ENCODE measurements at regions not wholly inside any gene's neighbourhood (a gene's known extent, or its start where the extent isn't known, plus 50 kb on each side); places are given as distances from the start of the nearest gene placed in this dataset.

DNA sequence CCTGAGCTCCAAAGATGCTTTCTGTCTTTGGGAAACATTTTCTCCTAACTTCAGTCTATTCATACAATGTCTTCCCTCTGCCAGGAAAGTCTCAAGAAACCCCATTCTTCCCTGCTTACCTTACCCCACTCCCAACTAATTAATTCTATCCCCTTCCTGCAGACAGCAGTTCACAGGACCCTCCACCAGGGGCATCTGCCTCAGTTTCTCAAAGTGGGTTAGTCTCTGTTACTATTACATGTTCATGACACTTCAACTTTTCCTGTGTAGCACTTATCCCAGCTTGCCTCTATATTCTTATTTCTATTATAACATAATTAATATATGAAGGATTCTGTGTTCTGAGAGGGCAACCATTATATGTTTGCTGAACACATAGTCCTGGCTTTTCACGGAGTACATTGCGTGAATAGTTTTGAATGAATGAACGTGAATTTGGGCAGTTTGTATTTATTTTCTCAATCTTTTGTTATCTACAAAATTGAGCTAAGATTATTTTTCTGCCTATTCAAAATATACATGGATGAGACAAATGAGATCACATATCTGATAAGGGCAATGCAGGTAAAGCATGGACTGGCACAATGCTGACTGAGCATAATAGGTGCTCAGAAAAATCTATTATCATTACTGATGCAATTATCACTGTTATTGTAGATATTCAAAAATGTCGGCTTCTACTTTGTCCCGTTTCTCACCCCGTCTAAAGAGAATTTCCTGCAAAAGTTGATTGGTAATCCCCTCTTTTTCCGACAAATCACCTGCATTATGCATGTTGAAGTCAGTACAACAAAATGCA is 341.1 kb downstream of the BRINP1 start:
- no peak for ATAC-seq (ENCODE audit: low FRiP score)
- TF ChIP-seq, protein P1, sequence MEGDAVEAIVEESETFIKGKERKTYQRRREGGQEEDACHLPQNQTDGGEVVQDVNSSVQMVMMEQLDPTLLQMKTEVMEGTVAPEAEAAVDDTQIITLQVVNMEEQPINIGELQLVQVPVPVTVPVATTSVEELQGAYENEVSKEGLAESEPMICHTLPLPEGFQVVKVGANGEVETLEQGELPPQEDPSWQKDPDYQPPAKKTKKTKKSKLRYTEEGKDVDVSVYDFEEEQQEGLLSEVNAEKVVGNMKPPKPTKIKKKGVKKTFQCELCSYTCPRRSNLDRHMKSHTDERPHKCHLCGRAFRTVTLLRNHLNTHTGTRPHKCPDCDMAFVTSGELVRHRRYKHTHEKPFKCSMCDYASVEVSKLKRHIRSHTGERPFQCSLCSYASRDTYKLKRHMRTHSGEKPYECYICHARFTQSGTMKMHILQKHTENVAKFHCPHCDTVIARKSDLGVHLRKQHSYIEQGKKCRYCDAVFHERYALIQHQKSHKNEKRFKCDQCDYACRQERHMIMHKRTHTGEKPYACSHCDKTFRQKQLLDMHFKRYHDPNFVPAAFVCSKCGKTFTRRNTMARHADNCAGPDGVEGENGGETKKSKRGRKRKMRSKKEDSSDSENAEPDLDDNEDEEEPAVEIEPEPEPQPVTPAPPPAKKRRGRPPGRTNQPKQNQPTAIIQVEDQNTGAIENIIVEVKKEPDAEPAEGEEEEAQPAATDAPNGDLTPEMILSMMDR (IDR thresholded peaks at IDR 0.05) = no peak
- DNase-seq (ENCODE audit: low spot score) = no peak

DNA sequence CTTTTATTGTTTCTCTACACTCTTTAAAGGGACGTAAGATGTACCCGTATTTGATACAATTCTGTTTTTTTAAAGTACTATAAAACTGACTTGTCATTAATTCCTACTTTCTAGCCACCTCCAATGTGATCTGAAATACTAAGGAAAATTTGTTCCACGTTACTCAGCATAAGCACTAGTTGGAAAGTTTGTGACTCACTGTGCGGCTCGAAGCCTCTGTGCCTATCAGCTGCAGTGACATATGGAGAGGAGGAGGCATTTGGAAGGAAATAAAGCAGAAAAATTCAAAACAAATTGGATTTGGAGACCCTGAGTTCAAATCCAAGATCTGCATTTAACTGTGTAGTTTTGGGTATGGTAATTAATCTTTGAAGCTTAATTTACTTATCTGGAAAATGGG is 339.3 kb downstream of the BRINP1 start:
- TF ChIP-seq, protein P1 (IDR thresholded peaks at IDR 0.05) = no peak
- no peak for ATAC-seq (ENCODE audit: low FRiP score)
- DNase-seq (ENCODE audit: low spot score) = no peak

GRCh38 chr9:119033596-119033995 is 335.6 kb downstream of the BRINP1 start:
- TF ChIP-seq, protein P1 (IDR thresholded peaks at IDR 0.05) = no peak
- ATAC-seq (ENCODE audit: low FRiP score) (no peak), DNase-seq (ENCODE audit: low spot score) (no peak)

DNA sequence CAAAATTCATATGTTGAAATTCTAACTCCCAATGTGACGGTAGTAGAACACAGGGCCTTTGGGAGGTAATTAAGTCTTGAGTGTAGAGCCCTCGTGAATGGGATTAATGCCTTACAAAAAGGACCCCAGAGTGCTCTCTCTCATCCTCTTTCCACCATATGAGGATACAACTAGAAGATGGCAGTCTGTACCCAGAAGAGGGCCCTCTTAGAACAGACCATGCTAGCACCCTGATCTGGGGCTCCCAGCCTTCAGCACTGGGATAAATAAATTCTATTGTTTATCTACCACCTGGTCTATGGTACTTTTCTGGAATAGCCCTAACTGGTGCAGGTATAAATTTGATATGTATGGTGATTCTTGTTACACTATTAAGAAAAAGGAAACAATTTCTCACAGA is 332.3 kb downstream of the BRINP1 start:
- DNase-seq (ENCODE audit: low spot score) = no peak
- TF ChIP-seq, protein P1 (IDR thresholded peaks at IDR 0.05) = no peak
- no peak for ATAC-seq (ENCODE audit: low FRiP score)

- no peak for DNase-seq (ENCODE audit: low spot score)
- no peak for ATAC-seq (ENCODE audit: low FRiP score)
- TF ChIP-seq, protein P1 (IDR thresholded peaks at IDR 0.05) = no peak
Observed at GRCh38 chr9:119043996-119044395, 325.2 kb downstream of the BRINP1 start.

DNA sequence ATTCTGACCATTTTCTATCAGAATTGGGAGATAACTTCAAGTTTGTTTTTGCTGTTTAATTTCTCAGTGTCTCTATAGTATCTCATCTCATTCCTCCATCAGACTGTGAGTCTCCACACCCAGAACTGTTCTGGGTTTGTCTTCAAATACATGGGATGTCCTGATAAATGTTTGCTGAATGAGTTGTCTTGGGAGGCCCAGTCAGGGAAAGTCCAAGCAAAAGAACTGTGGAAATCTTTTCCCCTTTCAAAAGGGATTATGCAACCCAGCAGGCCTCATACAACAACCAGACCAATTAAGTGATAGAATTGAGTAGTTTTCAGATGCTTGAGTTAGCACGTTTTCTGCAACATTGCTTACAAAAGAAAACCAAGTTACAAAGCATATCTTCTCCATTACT is 324.4 kb downstream of the BRINP1 start:
- DNase-seq (ENCODE audit: low spot score) = no peak
- no peak for ATAC-seq (ENCODE audit: low FRiP score)
- TF ChIP-seq, protein P1 (IDR thresholded peaks at IDR 0.05) = no peak

Data from omental fat pad (tissue), 3 donors.